ENCODE measurements at regions not wholly inside any gene's neighbourhood (a gene's known extent, or its start where the extent isn't known, plus 50 kb on each side); places are given as distances from the start of the nearest gene placed in this dataset.
A peak's percentile ranks its signal among the peaks of the same experiment; 100 is the strongest.
"Not testable (repeated sequence)": the region's sequence is repeated elsewhere in the genome, so short reads cannot be mapped to it uniquely, and the experiment has no call there.

DNA sequence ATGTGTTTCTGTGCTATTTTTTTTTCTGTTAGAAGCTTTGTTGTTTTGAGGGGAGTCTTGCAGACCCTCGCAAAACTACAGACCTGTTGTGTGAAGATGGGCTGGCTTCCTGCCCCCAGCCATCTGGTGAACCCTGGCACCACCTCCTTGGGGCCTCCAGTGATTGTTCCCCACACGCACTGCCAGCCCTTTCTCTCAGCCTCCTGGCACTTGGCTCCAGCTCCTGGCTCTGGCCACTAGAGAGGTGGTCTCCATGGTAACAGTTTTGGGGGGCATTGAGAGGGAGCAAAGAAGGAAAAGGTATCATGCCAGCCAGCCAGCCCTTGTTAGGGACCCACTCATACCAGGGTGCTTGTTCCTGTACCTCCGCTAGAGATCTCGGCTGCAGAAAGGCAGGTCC is 176.4 kb upstream of the RPH3A start:
- no peak for DNase-seq (ENCODE audit: low read depth)

DNA sequence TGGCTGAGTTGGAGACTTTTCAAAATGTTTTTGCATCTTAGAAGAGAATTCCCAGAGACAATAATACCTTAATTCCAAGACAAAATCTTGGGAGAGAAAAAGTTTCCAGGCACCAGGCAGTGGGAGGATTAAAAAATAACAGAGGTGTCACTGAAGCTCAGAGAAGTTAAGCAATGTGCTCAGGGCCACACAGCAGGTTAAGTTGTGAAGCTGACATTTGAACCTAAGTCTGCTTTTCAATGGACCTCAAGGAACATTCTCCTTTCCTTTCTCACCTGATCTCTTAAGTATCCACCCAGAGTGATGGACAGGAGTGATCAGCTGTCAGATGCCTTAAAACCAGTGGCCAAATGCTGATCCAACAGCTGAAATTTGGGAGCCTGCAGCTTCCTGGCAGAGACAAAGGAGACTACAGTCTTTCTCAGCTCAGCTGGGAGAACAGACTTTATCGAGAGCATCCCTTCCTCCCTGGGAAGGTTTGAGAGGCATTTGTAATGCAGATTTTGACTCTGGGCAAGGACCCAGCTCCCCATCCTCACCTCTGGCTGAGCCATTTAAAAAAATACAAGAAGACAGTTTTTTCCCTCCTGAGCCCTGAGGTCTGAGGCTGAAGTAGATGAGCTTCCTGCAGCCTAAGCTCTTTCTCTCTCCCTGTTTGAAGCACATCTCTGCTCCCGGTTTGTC is 174.9 kb upstream of the RPH3A start:
- no peak for DNase-seq (ENCODE audit: low read depth)

DNA sequence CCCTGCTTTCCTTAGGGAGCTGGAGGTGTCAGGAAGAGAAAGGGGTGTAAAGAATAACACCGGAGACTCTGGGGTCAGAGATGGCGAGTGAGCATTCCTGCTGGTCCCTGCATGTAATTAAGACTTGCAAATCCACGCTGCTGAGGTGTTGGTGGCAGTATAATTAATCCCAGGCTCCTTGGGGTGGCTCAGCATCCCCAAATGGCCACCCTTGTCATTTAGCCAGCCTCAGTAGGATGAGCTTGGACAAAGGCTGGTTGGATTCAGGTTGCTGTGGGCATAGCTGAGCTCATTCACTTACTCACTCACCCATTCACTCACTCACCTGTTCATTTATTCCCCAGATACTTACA is 174.4 kb upstream of the RPH3A start:
- DNase-seq (ENCODE audit: low read depth): no peak

DNA sequence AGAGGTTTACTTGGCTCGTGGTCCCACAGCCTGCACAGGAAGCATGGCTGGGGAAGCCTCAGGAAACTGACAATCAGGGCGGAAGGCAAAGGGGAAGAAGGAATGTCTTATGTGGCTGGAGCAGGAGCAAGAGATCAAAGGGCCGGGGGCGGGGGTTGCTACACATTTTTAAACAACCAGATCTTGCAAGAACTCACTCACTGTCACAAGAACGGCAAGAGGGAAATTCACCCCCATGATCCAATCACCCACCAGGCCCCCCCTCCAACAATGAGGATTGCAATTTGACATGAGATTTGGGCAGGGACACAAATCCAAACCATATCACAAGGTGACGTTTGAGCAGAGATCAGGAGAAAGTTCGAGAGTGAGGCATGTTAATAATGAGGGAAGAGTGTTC is 163.7 kb upstream of the RPH3A start:
- DNase-seq (ENCODE audit: low read depth): no peak

DNA sequence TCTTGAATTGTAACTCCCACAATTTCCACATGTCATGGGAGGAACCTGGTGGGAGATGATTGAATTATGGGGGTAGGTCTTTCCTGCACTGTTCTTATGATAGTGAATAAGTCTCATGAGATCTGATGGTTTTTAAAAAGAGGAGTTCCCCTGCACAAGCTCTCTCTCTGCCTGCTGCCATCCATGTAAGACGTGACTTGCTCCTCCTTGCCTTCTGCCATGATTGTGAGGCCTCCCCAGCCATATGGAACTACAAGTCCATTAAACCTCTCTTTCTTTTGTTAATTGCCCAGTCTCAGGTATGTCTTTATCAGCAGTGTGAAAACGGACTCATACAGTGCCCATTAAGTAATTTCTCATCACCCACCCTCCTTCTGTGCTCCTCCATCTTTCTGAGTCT is 159.6 kb upstream of the RPH3A start:
- DNase-seq (ENCODE audit: low read depth): not testable (repeated sequence)

DNA sequence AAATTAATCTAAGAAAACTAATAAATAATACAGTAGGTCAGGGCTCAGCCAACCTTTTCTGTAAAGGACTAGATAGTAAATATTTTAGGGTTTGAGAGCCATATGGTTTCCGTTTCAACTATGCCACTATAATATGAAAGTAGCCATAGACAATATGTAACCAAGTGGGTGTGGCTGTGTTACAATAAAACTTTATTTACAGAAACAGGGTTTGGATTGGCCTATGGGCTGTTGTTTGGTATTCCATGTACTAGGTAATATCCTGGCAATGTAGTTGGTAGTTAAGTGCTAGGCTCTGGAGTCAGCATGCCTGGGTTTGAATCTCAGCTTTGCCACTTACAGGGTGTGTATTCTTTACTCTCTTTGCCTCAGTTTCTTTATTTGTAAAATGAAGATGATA is 156.5 kb upstream of the RPH3A start:
- no peak for DNase-seq (ENCODE audit: low read depth)

DNA sequence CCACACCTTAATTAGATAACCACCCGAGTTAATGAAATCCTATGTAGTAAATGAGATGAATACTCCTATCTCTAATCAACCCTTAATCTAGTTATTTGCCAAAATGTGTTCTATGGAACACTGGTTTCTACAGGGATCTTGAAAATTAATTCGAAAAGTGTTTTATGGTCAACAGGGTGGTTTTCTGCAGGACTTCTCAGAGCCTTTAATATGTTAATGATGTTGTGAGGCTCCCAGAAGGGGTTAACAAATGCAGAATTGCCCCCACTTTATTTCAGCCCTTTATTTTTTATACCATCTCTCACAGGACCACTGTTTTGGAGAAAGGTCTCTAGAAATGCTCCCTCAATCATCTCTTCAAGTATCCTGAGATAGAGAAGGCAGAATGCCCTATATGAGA is 153.1 kb upstream of the RPH3A start:
- no peak for DNase-seq (ENCODE audit: low read depth)

DNA sequence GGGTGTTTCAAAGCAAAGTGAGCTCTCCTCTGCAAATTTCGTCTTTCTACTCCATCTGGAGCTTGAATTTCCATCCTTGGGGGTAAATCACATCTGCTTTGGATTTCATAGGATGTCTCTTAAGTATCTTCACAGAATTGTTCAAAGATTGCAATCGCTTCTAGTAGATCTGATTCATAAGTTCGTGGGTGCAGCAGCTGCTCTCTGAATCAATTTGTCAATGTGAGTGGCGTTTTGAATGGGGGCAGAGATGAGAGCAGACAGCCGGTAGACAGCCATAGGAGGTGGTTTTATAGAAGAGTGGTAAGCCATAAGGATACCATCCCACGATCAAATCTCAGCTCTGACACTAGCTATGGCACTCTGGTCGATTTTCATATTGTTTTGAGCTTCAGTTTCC is 146.0 kb upstream of the RPH3A start:
- no peak for DNase-seq (ENCODE audit: low read depth)

DNA sequence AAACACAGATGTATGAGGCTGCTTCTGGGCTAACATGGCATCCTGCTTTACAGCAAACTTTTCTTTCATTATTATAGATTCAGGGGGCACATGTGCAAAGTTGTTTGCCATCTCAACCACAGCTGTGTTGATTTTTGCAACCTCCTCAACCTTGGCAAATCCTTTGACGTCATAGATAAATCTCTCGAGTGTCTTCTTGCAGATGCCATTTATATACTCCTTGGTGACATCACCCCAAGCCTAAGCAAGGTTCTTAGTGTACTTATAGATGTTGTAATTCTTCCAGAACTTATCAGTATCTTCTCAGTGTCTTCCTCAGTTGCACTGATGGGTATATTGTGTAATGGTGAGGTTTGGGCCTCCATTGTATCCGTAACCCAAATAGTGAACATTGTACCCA is 135.4 kb upstream of the RPH3A start:
- no peak for DNase-seq (ENCODE audit: low read depth)

DNA sequence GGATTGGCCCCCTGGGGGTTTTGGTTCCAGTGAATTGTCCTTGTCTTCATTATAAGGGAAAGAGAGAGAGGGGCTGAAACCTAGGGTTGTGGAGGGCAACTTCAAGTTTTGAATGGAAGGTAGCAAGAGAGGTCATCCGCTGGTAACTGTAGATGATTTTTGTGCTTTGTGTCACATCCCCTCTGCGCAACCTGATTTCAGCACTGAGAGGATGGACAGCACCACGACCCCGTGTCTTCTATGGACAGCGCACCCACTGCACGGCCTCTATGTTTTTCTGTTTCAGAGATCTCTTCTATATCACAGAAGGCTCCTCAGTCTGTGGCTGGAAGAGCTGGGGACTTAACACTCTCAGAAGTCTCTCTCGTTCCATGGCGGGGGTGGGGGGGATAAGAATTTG is 127.0 kb upstream of the RPH3A start:
- peak; percentile 7 for DNase-seq (ENCODE audit: low read depth)

DNA sequence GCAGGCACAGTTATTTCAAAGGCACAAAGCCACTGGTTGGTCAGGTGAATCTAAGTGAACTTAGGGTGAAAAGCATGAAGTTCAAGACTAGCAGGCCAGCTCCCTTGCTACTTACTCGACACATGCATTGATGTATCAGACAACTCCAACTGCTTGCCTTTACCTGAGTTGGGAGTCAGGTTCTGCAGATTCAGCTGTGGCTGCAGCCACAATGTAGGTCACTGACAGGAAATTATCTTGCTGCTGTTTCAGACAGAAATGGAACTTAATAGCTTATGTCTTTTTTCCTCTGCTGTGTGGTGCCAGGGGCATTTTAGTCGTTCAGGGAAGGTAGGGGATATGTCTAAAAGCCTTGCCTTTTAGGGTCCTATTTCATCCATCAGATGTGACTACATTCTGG is 125.6 kb upstream of the RPH3A start:
- DNase-seq (ENCODE audit: low read depth): no peak

DNA sequence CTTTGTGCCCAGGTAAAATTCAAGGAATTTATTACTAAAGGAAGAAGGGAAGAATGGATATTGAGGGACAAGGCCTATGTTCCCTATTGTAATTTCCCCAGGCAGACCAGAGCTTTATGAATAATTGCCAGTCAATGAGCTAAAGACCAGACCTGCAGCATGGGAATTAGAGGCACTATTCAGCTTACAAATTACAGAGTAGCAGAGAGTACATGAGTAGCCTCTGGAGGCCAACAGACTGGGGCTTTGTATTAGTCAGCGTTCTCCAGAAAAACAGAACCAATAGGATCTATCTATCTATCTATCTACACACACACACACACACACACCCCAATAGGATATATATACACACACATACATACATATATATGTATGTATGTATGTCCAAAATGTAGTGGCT is 120.0 kb upstream of the RPH3A start:
- no peak for DNase-seq (ENCODE audit: low read depth)

DNA sequence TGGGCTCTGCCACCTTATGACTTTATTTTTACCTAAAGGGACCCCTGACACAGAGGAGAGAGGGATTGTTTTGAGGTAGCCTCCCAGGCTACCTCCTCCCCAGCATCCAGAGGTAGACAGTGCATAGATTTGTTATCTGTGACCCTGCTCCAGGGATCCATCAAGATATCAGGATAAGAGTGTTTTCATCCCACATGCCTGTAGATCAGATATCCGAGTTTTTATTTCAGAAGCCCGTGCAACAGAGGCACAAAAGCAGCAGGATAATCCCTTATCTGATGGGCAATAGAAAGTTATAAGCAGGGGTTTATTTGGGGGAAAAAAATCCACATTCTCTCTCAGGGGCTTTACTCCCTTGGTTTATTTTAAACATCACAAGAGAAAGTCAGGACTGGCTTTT is 117.0 kb upstream of the RPH3A start:
- no peak for DNase-seq (ENCODE audit: low read depth)

DNA sequence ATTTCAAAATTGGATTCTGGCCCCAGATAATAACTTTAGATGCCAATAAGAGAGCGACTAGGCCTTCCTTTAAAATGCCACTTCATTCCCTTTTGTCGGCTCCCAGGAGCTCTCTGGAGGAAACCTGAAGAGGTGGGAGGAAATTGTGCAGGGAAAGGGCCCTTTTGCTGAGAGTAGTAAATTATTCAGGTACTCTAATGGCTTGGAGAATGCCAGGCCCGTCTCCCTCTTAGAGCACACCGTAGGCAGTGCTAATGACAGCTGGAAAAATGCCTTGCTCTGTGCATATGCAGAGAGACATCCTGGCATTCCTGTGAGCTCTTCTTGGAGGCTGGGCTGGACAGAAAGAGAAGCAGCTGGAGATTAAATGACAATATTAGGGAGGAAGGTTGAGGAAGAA is 115.0 kb upstream of the RPH3A start:
- no peak for DNase-seq (ENCODE audit: low read depth)

DNA sequence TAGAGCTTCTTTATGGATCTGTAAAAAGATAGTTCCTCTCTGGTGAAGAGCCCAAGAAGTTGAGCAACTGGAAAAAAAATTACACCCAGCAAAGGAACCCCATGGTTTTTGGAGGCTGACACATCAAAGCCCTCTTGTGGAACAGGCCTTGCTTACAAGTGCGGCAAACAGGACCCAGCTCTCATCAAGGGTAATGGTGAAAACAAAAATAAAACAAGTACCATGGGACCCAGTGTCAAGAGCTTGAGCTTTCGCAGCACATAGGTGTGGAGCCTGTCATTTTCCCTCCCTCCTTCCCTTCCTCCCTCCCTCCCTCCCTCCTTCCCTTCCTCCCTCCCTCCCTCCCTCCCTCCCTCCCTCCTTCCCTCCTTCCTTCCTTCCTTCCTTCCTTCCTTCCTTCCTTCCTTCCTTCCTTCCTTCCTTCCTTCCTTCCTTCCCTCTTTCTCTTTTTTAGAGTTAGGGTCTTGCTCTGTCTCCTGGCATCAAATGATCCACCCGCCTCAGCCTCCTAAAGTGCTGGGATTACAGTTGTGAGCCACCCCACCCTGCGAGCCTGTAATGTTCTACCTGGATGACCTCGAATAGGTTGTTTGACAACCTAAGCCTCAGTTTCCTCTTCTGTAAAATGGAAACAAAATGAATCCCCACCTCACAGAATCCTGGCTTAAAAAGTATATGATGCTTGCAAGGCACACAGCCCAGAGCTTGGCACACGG is 114.3 kb upstream of the RPH3A start:
- no peak for DNase-seq (ENCODE audit: low read depth)

DNA sequence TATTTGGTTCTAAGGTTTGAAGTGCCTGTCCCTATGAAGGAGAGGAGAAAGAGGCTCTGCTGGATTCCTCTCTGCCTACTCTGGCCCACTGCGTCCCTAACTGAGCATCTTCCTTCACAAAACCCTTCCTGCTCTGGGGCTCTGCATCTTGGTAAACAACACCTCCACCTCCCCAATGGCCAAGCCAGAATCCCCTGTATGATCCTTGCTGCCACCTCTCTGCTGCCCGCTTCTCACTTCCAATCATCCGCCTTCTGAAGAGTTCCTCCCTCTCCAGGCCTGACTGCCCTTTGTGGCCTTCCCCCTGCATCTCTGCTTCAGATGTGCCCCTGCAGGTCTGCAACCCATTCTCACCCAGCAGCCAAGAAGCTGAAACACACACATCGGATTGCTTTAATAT is 110.6 kb upstream of the RPH3A start:
- DNase-seq (ENCODE audit: low read depth): no peak

DNA sequence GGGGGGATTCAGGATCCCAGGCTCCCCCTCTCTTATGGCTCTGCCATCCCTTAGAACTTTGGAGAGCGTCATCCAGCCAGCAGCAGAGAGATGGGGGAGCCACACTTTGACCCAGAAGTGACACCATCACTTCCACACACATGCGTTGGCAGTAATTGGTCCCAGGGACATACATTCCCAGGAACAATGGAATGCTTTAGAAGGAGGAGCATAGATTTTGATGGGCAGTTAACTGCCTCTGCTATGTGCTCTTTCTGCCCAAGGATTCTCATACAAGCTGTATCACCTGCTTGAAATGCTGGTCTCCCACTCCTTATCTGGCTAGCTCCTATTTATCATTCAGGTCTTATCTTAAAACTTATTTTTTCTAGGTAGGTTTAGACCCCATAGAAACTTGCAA is 109.0 kb upstream of the RPH3A start:
- no peak for DNase-seq (ENCODE audit: low read depth)

DNA sequence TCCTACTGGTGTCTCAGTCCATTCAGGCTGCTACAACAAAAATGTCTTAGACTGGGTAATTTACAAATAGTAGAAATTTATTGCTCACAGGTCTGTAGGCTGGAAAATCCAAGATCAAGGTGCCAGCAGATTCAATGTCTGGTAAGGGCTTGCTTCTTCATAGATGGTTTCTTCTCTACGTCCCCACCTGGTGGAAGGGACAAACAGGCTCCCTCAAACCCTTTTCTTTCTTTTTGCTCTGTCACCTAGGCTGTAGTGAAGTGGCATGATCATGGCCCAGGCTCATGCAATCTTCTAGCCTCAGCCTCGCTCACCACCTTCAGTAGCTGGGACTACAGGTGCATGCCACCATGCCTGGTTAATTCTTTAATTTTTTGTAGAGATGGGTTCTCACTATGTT is 106.8 kb upstream of the RPH3A start:
- DNase-seq (ENCODE audit: low read depth): no peak

DNA sequence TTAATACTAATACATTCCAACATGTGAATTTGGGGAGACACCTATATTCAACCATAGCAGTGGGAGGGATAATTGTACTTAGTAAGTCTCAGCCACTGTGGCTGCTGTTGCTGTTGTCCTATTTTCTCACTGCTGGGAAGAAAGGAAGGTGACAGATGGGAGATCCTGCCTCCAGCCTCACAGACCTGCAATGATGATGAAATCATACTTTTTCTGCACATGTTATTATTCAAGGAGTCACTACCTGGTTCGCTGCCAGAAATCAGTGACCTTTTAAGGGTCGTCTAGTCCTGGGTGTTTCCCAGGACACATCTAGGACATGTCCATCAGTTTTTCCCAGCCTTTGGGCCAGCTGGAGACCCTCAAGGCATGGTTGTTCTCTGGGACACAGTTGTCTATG is 106.2 kb upstream of the RPH3A start:
- no peak for DNase-seq (ENCODE audit: low read depth)

DNA sequence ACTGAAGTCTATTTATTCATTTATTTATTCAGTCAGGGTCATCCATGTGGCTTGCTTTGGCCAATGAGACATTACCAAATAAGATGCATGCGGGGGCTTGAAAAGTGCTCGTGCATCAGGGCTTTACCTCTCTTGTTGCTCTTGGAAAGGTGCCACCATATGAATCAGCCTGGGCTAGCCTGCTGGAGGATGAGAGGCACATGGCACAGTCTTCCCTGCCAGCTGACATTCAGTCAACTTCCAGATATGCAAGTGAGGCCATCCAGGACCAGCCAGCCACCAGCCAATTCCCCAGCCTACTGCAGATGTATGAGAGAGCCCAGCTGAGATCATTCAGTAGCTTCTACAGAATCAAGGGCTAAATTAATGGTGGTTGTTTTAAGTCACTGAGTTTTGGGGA is 105.2 kb upstream of the RPH3A start:
- peak; percentile 72 for DNase-seq (ENCODE audit: low read depth)

DNA sequence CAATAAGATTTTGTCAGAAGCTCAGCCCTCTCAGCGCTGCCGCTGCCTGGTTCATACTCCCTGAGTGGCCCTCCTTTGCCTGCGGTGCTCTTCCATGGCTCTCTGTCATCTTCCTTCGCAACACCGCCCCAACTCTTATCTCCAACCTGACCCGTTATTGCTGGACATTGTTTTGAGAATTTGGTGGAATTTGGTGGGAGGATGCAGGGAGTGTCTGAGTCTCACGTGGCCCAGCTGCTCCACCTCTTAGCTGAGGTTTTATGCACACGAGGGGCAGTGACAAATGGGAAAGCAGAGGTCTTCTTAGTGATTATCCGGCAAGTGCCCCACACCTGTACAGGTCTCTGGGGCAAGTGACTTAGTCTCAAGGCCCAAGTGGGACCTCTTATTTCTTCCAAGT is 97.5 kb upstream of the RPH3A start:
- no peak for DNase-seq (ENCODE audit: low read depth)

DNA sequence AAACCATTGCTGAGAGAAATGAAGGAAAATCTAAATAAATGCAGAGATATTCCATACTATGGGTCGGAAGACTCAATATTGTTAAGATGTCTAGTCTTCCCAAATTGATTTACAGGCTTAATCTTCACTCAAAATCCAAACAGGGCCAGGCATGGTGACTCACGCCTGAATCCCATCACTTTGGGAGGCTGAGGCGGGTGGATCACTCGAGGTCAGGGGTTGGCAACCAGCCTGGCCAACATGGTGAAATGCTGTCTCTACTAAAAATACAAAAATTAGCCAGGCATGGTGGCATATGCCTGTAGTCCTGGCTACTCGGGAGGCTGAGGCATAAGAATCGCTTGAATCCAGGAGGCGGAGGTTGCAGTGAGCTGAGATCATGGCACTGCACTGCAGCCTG is 94.1 kb upstream of the RPH3A start:
- DNase-seq (ENCODE audit: low read depth): peak; percentile 33

DNA sequence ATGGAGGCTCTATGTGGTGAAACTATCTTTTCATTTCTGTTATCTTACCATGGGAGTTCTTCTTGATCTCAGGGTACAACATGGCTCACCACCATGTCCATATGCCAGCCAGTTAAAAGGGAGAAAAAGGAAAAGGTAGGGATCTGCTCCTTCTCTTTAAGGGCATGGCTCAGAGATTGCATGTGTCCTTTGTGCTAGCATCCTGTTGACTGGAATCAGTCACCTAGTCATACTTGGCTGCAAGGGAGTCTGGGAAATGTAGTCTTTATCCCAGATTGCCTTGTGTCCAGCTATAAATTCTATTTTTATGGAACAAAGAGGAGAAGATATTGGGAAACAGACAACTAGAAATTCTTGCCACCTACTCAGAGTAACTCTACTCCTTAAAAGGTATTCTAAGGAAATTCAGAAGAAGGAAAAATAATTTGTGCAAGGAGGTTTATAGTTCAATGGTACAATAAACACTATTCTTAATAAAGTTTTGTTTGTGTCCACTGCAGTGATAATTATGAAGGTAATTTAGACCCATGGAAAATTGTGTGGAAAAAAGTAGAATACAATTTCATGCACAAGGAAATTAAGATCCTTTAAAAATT is 86.4 kb upstream of the RPH3A start:
- peak; percentile 15 for DNase-seq (ENCODE audit: low read depth)

DNA sequence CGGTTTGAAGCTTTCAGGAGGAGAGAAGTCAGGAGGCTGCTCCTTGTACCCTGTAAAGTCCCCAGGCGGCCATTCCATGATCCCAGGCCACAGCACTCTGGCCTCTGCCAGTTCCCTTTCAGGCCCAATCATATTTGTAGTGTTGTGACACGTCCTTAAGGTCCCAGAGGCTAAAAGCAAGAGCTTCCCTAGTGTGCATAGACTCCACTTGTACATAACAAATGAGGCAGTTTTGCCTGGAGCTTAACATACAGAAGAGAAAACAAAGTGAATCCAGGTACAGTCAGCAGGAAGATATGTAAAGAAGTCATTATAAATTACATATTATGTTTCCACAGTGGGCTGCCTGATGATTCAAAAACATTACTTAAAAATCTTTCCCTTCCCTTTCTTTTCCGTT is 81.1 kb upstream of the RPH3A start:
- peak; percentile 3 for DNase-seq (ENCODE audit: low read depth)
